ENCODE measurements at regions not wholly inside any gene's neighbourhood (a gene's known extent, or its start where the extent isn't known, plus 50 kb on each side); places are given as distances from the start of the nearest gene placed in this dataset.

GRCh38 chr17:77824102-77824779 lies 134.3 kb upstream of the TNRC6C start:
- no peak for TF ChIP-seq CTCF (IDR thresholded peaks at IDR 0.05; ENCODE audit: low read depth, low read length)
- no peak for DNase-seq (ENCODE audit: extremely low read depth, low read depth)

- TF ChIP-seq CTCF (IDR thresholded peaks at IDR 0.05; ENCODE audit: low read depth, low read length) = no peak
- DNase-seq (ENCODE audit: extremely low read depth, low read depth) = no peak
Measured at GRCh38 chr17:77824780-77825280, 133.7 kb upstream of the TNRC6C start.

- no peak for TF ChIP-seq CTCF (IDR thresholded peaks at IDR 0.05; ENCODE audit: low read depth, low read length)
- no peak for DNase-seq (ENCODE audit: extremely low read depth, low read depth)
Measured at GRCh38 chr17:77825621-77826020, 132.9 kb upstream of the TNRC6C start.

GRCh38 chr17:77826132-77826873 lies 132.2 kb upstream of the TNRC6C start:
- TF ChIP-seq CTCF (IDR thresholded peaks at IDR 0.05; ENCODE audit: low read depth, low read length) = no peak
- DNase-seq (ENCODE audit: extremely low read depth, low read depth) = no peak

GRCh38 chr17:77827039-77827438 lies 131.5 kb upstream of the TNRC6C start:
- TF ChIP-seq CTCF (IDR thresholded peaks at IDR 0.05; ENCODE audit: low read depth, low read length) = no peak
- DNase-seq (ENCODE audit: extremely low read depth, low read depth) = no peak

GRCh38 chr17:77827511-77827910 lies 131.0 kb upstream of the TNRC6C start:
- TF ChIP-seq CTCF (IDR thresholded peaks at IDR 0.05; ENCODE audit: low read depth, low read length) = no peak
- DNase-seq (ENCODE audit: extremely low read depth, low read depth) = no peak

All from AG09319 (cell line).